BE2C (cell line): ENCODE measurements at regions not wholly inside any gene's neighbourhood (a gene's known extent, or its start where the extent isn't known, plus 50 kb on each side); places are given as distances from the start of the nearest gene placed in this dataset.

Experiments used
- DNase-seq: peaks from one replicate; pipeline ENCODE4 v3.0.0-alpha.2; 2020
- H3K27me3 ChIP-seq: fragments of 250-450 bp; sonication (Bioruptor Pico); 2 replicates; pipeline ENCODE4 v1.5.1; 2020; ENCODE audit warnings: mild to moderate bottlenecking
- H3K36me3 ChIP-seq: fragments of 250-450 bp; sonication (Bioruptor Pico); 2 replicates; pipeline ENCODE4 v1.5.1; 2020; ENCODE audit warnings: mild to moderate bottlenecking
- H3K4me1 ChIP-seq: fragments of 250-450 bp; sonication (Bioruptor Pico); 2 replicates; pipeline ENCODE4 v1.5.1; 2020
- H3K4me3 ChIP-seq: 2 replicates; pipeline ENCODE4 v1.5.1; 2011; ENCODE audit warnings: low read depth, low read length
- H3K9me3 ChIP-seq: fragments of 250-450 bp; sonication (Bioruptor Pico); 2 replicates; pipeline ENCODE4 v1.5.1; 2020
- CTCF ChIP-seq: IDR thresholded peaks from 2 replicates; pipeline ENCODE4 v1.5.1; 2012; ENCODE audit warnings: mild to moderate bottlenecking, low read depth, low read length

GRCh38 chr3:162211470-162211869, 714.9 kb downstream of the OTOL1 start:
- no peaks in the 10 kb centered on the region for H3K4me1 ChIP-seq
- no peaks in the 10 kb centered on the region for H3K36me3 ChIP-seq
- no peak overlapping the region for H3K4me3 ChIP-seq
- H3K9me3 ChIP-seq, result no peaks in the 10 kb centered on the region
- no peaks in the 10 kb centered on the region for H3K27me3 ChIP-seq
- no peak for DNase-seq
- TF ChIP-seq CTCF, result no peak

- H3K9me3 ChIP-seq, result no peaks in the 10 kb centered on the region
- H3K4me3 ChIP-seq, result no peak overlapping the region
- no peak for TF ChIP-seq CTCF
- H3K27me3 ChIP-seq, result no peaks in the 10 kb centered on the region
- no peaks in the 10 kb centered on the region for H3K36me3 ChIP-seq
- DNase-seq, result no peak
- no peaks in the 10 kb centered on the region for H3K4me1 ChIP-seq
These were observed 716.6 kb downstream of the OTOL1 start for GRCh38 chr3:162213196-162213595.

GRCh38 chr3:162213956-162214355, 717.3 kb downstream of the OTOL1 start:
- H3K4me3 ChIP-seq, result no peak overlapping the region
- no peak for DNase-seq
- no peaks in the 10 kb centered on the region for H3K9me3 ChIP-seq
- H3K36me3 ChIP-seq, result no peaks in the 10 kb centered on the region
- H3K27me3 ChIP-seq, result no peaks in the 10 kb centered on the region
- no peak for TF ChIP-seq CTCF
- H3K4me1 ChIP-seq, result no peaks in the 10 kb centered on the region

GRCh38 chr3:162217647-162218046, 721.0 kb downstream of the OTOL1 start:
- DNase-seq, result no peak
- Histone ChIP-seq H3K4me3 (no peak overlapping the region), H3K4me1 (no peaks in the 10 kb centered on the region; the same call in 1 of the 2 replicates), H3K36me3 (no peaks in the 10 kb centered on the region), H3K9me3 (no peaks in the 10 kb centered on the region), H3K27me3 (no peaks in the 10 kb centered on the region)
- no peak for TF ChIP-seq CTCF

GRCh38 chr3:162218479-162218878, 721.9 kb downstream of the OTOL1 start:
- DNase-seq, result no peak
- no peaks in the 10 kb centered on the region for H3K27me3 ChIP-seq
- H3K36me3 ChIP-seq, result no peaks in the 10 kb centered on the region
- no peaks in the 10 kb centered on the region; the same call in 1 of the 2 replicates for H3K4me1 ChIP-seq
- TF ChIP-seq CTCF, result no peak
- H3K9me3 ChIP-seq, result no peaks in the 10 kb centered on the region
- no peak overlapping the region for H3K4me3 ChIP-seq

GRCh38 chr3:162224746-162225145, 728.1 kb downstream of the OTOL1 start:
- no peaks in the 10 kb centered on the region for H3K36me3 ChIP-seq
- no peaks in the 10 kb centered on the region for H3K27me3 ChIP-seq
- no peaks in the 10 kb centered on the region for H3K9me3 ChIP-seq
- peaks cover 10% of the 10 kb centered on the region for H3K4me1 ChIP-seq
- DNase-seq, result no peak
- no peak for TF ChIP-seq CTCF
- no peak overlapping the region for H3K4me3 ChIP-seq
